HG02763 (cell line): ENCODE measurements at regions not wholly inside any gene's neighbourhood (a gene's known extent, or its start where the extent isn't known, plus 50 kb on each side); places are given as distances from the start of the nearest gene placed in this dataset.

ENCODE experiments used
- ATAC-seq: cut with Tn5 transposase; IDR thresholded peaks from one replicate; pipeline ENCODE4 v1.9.1; 2021; ENCODE audit warnings: mild to moderate bottlenecking, moderate library complexity; ENCODE audit not compliant: unreplicated experiment

DNA sequence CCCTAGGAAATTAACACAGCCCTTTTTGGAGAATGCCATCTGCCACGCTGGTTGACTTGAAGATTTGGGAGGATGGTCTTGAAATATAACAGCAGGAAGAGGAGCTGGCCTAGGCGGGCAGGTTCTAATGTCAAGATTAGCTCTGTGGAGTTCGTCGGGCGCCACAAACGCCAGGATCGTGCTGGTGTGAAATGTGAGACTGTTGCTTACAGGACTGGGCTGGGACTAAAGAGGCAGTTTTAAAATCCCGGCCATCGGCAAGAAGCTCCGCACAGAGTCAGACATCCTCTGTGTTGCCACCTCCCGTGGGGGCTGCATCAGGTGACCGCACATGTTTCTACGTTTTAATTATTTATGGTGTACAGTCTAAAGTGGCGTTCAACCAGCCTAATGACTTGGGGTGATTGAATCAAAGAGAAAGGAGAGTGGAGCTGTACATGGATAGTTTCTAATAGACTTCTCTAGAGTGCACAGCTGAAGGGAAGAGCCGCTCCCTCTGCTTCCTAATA, 99.4 kb upstream of the BCL11A start:
- no peak for ATAC-seq

DNA sequence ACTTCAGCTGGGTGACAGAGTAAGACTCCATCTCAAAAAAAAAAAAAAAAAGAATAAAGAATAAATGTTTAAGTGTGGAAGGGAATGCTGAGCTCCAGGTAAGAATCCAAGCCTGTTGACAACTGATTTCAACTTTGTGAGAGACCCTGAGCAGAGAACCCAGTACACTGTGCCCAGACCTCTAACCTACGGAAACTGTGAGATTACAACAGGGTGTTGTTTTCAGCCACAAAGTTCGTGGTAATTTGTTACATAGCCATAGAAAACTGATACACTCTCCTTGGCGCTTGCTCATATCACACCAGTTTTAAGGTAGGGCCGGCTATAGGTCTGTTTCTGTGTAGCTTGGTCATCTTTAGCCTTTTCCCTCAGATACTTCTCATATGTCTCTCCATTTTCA, 98.4 kb upstream of the PAPOLG start:
- ATAC-seq, result no peak

DNA sequence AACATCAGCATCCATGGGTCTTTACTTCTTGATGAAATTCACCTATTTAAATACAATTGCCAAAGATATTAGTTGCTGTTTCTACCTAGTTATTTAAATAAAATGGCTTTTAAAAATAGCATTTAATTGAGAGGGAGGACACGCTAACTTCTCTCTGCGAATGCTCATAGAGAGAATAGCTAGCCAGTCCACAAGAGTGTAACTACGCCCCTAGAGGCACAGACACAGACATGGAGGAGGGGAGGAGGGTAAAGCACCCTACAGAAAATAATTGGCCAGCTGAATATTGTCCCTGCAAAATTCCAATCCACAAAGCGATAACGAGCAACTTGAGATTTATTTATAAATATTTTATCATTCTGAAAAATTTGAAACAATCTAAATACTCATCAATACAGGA, 97.0 kb upstream of the PAPOLG start:
- no peak for ATAC-seq

DNA sequence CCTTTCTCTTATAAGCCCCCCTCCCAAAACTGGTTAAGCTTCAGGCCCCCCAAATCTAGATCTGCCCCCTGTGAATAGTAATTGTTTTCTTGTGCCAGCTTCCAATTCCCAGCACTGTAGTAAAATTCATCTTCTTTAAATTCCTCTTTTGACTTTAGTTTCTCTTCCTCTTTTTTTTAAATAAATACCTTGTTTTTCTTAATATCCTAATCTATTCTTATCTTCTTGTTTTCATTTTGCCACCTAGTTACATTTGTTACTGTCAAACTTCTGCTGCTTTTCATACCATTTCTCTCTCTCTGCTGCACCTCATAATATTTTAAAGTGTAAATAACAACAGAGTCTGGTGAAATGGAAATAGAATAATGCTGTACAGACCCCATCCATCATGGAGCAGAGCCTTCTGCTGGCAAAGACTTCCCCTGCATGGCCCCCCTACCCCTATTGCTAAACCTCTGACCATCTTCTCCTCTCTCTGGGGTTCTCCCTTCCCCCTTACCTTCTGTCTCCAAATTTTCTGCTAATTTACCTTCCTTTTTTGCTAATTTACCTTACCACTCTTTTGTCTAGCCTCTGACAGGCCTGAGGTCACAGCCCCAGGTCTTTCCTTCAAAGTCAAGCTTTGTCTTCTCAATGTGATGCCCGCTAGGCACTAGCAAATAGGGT, 94.9 kb upstream of the PAPOLG start:
- ATAC-seq, result no peak

DNA sequence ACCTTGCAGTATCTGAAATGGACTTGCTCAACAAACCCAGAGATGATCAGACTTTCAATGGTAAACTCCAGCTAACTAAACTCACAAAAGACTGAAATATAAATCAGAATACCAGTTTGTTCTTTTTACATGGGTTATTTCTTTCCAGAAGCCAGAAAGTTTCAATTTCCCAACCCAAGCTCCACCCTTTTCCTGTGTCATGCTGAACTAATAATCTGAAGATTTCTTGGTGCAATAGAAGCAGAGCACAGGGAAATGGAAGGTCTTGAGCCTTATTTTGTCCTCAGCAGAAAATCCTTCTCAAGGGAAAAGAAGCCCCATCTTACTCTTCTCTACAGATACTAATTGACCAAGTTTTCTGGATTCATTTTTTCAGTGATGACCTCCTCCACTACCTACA, 93.3 kb upstream of the PAPOLG start:
- ATAC-seq, result no peak

DNA sequence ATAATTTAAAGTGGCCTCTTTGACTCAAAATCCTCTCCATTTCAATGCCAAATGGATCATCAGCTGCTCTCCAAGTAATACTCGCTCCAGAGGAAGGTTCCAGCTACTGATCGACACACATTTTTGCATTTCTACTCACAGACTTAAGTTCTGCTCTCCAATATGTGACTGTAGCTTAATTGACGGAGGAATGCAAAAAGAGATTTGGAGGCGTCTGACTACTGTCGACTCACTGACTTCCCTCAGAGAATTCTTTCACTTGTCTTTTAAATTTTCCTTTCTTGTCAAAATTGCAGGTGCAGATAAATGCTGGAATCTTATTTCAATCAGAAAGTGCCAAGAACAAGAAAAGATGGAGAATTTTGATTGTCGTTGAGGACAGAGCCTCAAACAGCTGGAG, 84.1 kb upstream of the PAPOLG start:
- no peak for ATAC-seq

DNA sequence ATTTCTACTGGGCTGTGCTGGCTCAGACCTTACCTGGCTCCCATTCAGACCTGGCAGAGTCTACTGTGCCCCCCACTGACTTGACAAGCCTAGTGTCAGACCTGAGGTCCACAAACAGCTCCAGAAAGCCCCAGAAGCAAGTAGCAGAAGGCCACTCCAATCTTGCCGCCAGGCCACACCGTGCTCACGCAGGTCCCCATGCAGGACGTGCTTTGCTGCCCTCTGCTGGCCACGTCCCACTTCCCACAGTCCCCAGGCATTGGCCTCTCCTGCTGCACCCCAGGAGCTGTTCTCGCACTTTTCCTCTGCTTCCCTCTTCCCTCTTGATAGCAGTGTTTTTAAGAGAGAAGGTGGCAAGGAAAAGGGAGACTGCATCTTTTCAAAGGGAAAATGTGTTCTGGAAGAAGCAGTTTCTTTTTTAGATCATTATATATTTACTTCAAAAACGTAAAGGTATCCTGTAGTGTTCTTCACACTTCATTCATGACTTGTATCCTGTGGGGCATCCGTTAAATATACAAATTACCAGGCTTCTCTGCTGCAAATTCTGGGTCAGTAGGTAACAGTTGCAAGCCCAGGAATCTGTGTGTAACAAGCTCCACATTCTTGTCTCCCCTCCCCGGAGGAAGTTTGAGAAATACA, 81.4 kb upstream of the PAPOLG start:
- peak; percentile 99 for ATAC-seq

DNA sequence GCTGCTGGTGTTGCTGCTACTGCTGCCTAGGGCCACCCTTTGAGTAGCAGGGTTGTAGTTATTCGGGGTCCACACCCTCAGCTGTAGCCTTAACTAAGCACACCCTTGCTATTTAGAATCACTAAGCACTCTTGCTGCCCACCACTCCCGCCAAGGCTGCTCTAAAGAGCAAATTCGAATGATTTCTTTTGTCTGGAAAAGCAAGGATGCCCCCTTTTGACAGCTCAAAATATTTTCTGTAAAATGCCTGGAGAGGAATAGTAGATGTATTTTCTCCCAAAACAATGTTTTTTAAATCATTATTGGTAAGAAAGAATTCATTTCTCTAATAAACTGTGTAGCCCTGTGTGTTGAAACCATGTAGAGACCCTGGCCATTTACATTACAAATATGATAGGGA, 80.8 kb upstream of the PAPOLG start:
- ATAC-seq, result no peak

DNA sequence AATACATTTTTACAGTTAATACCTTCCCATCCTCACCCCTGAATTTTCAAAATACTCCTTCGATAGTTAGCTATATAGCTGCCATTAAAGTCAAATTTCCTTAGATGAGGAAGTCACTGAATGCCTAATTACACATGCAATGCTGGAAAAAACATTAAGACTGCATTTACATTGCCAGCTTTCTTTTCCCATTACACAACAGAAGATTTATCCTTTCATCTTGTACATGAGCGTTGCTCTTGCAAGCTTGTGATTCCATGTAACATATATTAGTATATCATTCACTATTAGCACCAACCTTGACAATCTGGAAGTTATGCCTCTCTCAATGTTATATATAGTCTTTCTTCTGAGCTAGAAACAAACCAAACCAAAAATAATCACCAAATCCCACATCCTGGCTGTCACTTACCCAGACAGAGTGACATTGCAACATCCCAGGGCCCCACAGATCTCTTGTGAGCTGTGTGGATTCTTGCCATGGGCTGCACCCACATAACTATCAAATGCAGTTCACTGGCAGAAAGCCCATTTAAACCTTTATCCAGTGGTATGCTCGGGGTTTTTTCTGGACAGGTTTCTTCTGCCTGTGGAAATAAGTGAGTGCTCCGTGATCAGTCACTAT, 79.2 kb upstream of the PAPOLG start:
- no peak for ATAC-seq

DNA sequence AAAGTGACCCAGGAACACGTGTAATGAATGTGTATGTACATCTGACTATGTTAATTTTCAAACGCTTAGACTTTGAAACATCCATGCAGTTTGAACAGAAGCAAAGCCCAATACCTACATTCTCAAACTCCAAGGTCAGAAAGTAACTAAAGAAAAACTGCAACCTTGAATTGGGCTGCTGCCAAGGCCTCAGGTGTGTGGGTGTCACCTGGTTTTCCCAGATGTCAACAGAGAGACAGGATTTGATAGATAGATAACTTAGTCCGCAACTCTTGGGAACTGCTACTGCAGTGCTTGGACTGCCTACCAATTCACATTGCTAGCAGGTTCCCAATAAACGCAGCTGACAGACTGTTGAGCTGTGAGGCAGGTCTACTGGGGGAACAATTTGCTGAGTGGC, 78.7 kb upstream of the PAPOLG start:
- ATAC-seq, result no peak

DNA sequence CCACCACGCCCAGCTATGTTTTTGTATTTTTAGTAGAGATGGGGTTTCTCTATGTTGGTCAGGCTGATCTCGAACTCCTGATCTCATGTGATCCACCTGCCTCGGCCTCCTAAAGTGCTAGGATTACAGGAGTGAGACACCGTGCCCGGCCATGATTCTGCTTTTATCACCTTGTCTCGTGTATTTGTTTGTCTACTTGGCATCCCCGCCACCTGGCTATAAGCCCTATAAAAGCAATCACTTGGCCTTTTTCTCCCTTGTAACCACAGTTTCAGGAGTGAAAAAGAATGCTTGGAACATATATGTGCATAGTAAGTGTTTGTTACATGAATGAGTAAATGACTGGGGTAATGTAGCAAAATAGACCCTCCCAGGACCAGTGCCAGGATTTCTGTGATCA, 77.5 kb upstream of the PAPOLG start:
- no peak for ATAC-seq

DNA sequence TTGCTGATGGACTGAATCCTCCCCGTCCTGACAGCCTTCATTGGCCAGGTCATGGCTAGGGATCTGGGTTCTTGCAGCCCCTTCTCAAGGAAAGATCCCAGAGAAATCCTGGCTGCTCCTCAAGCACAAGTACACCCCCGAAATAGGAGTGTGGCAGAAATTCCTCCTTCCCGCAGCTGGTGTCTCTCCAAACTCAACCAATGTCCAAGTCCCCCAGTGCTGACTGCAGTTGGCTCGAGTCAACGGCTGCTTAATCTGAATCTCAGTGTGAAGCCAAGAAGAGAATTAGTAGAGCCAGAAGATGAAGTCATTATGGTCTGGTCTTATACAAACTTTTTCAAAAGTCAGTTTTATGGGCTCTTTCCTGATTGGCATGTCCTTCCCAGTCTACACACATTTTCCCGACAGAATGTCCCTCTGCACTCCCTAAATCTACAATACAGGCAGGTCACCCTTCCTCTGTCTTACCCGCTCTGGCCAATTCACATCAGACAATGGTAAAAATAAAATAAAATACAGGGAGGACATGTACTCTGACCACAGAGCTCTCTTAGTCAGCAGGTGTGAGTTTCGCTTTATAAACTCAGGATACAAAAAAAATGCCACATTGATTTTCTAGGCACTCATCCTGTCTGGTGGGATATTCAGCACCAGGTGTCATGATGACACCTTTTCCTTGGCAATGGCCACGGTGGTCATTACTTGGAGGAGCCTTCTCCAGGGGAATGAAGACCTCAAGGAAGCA, 76.9 kb upstream of the PAPOLG start:
- ATAC-seq, result no peak

DNA sequence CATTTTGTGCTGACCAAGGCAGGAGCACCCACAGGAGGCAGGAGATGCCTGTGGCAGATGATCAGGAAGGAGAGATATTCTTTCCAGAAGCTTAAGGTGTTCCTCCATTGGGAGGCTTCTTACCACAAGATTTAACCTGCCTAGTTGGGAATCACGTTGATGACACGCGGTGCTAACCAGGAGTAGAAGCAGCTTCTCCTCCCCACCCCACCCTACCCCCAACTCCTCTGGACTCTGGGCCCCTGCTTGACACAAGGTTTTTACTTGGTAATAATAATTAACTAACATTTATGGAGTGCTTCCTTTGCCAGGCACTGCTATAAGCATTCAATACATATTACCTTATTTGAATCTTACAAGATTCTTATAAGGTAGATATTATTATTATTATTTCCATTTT, 62.5 kb upstream of the PAPOLG start:
- no peak for ATAC-seq

DNA sequence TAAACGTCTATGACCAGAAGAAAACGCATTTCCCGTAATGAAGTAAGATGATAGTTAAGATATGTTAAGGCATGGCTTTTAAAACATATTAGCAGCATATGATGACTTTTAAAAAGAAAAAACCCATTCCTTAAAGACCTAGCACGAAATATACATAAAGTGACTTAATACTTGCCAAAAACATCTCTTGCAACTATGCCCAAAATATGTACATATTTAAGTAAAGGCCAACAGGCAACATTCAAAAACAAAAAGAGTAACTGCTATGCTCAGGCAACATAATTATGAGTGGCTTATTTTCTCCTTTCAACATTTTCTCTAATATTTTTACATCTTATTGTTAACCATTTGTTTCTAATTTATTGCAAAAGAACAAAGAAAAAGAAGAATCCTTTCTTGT, 60.3 kb upstream of the PAPOLG start:
- no peak for ATAC-seq

DNA sequence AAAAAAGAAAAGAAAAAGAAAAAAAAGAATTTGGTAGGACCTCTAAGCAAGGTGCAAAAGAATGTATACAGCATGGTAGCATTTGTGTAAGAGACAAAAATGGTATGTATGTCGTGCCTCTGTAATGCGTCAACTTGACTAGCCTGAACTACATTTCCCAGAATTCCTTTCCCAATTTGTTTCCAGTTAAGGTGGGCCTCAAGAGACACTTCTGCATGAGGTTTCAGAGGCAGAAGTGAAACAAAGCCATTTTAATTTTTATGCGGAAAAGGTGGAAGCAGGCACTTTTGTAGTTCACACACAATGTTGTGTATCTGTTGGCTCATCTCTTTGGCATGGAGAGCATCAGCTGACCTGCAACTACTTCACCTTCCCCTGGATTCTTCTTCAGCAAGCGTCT, 56.5 kb upstream of the PAPOLG start:
- no peak for ATAC-seq

DNA sequence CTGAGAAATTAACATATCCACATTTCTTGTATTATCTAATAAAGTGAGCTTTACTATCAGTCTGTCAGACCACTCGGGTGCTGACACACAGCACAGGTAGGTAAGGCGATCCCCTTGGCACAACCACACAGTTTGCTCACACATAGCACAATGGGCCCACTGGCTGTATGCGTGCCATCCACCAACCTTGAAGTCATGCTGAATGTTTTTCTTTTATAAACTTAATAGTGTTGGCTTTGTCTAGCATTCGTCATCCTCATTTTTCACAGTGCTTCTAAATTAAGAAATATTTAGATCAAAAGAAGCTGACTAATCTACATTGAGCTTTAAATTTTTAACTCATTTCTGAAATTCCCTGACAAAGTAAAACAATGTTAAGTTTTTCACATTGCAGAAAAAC, 50.0 kb upstream of the PAPOLG start:
- no peak for ATAC-seq
